Umbilical cord (tissue), 1 donor: ENCODE measurements at regions not wholly inside any gene's neighbourhood (a gene's known extent, or its start where the extent isn't known, plus 50 kb on each side); places are given as distances from the start of the nearest gene placed in this dataset.
"Not testable (repeated sequence)": the region's sequence is repeated elsewhere in the genome, so short reads cannot be mapped to it uniquely, and the experiment has no call there.

ENCODE experiments used
- DNase-seq: peaks from one replicate; pipeline ENCODE4 v3.0.0-alpha.2; 2015; ENCODE audit warnings: low spot score

DNA sequence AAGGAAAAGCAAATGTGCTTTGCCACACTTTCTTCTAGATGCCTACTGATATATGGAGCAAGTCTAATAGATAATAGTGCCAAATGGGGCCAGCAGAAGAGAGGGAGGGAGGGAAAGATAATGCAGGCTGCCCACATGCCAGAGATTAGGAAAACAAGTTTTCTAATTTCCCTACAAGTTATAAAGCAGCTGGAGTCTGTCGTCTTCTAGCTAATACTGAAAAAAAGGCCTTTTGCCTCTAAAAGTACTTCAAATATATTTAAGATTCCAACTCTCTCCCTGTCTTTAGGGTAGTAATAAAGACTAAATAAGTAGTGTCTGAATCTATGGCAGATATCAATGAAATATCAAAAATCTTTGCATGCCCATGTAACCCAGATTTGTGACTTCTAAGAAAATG is 632.0 kb upstream of the MIR17HG start:
- no peak for DNase-seq

DNA sequence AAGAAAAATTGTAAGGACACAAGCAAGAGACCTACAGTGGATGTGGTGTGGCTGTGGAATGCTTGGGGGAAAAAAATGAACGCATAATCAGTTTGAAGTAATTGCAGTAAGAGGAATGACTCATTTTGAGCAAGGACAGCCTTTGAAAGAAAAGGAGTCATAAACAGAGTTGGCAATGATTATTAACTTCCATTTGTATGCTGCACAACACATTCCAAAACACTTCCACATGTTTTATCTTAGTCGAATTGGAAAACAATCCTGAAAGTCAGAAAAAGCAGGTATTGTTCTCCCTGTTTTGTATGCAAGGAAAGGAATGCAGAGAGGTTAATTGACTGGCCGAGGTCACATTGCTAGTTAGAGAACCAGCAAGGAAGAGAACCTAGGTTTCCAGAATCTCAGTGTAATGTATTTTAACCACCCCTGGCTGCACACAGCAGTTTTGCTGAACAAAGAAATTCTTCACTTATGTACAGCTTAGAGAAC is 630.0 kb upstream of the MIR17HG start:
- DNase-seq: peak; percentile 34

DNA sequence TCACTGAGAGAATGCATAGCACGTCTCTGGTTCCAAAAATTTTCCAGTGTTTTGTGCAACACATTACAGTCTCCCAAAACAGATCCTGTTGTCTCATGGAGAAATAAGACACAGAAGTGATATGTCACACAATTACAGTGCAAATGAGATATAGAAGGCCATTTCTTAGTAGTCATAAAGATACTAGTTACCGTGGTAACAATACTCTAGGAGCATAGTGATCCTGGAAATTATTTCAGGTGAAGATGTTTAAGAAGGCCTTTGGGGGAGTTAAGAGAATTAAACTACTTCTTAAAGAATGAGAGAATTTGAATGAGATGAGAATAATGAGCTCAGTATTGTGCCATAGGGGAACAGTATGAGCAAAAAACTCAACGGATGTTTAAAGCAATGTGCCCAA is 628.0 kb upstream of the MIR17HG start:
- DNase-seq: no peak

DNA sequence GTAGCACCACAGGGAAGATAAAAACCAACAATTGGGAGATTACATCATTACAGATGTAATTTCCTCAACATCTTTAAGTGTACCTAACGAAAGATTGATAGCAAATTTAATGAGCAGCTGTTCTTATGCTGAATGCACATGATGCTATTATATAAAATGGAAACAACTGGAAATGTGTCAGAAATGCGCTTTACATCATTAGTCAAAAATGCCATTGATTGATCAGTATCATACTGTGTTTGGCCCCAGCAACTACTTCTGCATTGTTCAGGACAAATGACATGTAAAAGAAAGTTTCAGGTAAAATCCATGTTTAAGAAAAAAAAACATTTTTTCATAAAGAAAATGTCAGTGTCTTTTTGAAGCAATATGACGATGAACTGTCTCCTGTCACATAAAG is 625.5 kb upstream of the MIR17HG start:
- no peak for DNase-seq

DNA sequence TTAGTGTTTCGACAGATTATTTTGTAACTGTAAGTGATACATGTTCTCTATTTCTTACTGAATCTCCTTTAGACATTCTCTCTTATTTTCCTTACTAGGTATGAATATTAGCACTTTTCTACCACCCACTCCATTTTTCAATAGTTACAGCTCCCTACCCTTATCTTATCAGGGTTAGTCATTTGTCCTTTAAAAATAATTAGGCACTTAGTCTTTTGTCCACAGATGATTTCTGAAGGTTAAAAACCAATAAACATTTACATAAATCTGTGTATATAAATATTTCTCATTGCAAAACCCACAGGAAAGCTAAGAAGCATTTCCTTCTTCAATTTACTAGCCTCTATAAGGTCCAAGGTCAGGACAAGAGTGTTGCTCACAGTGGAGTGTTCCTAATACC is 624.1 kb upstream of the MIR17HG start:
- no peak for DNase-seq

DNA sequence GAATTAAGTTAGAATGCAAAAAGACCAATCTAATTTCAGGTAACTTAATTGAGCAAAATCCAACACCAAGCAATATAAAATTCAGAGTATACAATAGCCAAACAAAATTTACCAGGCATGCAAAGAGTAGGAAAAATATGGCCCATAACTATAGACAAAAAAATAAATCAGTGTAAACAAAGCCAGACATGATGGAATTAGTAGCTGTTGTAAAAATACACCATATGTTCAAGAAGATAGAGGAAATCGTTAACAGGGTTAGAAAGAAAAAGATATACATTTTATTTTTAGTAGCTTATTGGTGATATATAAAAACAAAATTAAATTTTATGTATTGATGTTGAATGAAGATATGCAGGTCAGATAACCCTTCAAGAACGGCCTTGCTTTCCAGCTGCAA is 621.1 kb upstream of the MIR17HG start:
- no peak for DNase-seq

DNA sequence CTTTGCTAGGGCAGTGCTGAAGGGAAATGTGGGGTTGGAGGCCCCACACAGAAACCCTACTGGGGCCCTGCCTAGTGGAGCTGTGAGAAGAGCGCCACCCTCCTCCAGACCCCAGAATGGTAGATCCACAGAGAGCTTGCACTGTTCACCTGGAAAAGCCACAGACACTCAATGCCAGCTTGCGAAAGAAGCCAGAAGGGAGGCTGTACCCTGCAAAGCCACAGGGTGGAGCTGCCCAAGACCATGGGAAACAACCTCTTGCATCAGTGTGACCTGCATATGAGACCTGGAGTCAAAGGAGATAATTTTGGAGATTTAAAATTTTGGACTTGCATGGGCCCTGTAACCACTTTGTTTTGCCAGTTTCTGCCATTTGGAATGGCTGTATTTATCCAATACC is 615.4 kb upstream of the MIR17HG start:
- DNase-seq: no peak

DNA sequence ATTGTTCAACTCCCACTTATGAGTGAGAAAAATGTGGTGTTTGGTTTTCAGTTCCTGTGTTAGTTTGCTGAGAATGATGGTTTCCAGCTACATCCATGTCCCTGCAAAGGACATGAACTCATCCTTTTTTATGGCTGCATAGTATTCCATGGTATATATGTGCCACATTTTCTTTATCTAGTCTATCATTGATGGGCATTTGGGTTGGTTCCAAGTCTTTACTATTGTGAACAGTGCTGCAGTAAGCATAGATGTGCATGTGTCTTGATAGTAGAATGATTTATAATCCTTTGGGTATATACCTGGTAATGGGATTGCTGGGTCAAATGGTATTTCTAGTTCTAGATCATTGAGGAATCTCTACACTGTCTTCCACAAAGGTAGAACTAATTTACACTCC is 613.0 kb upstream of the MIR17HG start:
- DNase-seq: not testable (repeated sequence)

DNA sequence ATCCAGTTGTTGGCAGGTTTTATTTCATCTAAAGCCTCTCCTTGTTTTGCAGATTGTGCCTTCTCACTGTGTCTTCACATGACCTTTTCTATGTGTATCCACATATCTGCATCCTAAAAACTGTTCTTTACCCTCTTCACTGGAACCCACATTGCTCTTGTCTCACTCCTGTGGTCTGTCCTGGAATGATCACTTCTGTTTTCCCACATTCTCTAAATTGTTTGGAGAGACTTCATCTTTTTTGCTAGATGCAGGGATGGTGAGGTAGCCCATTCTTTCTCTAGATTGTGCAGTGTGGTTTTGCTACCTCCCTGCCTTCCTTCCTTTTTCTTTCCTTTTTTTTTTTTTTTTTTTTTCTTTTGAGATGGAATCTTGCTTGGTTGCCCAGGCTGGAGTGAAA is 608.6 kb upstream of the MIR17HG start:
- no peak for DNase-seq

DNA sequence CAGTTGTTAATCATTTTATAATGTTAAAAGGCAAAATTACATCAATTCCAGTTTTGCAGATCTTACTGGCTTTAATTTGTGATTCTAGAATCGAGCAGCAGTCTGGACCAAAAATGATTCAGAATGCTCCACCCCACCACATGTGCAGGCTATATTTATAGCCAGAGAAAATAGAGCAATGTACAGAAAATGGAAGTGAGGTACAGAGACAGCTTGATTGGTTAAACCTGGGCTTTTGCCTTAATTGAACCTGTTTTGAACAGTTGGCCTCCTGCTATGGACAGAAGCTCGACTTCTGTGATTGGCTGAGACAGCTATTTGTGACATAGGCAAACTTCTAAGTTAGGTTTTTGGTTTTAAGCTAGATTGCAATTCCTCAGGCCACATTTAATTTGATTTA is 607.4 kb upstream of the MIR17HG start:
- no peak for DNase-seq

DNA sequence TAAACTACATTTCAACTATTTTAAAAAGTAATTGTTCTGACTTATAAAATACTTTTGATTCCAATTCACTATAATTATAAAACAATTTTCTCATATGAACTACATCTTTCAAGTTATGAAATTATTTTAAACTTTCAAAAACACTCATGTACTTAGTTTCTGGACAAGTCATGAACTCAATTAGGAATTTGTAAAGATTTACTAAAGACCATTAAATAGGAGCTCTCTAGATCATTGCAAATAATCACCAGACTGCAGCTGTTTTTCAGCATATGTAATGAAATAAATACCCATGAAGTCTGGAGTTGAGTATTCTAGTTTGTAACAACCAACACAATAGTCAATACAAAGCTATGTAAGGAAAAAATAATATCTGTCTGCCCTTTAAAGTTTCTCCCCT is 605.1 kb upstream of the MIR17HG start:
- DNase-seq: no peak

DNA sequence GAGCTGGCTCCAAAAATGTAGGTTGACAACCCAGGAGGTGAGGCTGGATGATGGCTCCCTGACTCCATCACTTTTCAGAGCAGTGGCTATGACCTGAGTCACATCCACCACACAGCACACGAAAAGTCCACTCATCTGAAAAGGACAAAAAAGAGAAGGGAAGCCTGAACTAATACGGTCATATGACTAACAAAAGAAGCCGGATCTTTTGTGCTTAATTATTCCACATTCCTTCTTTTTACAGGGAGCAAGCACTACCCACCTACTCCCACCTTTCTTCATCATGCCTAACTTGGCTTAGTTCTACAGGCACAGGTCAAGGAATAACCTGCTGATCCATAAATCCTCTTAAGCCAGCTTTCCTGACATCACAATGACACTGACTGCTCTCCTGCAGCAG is 601.3 kb upstream of the MIR17HG start:
- no peak for DNase-seq

DNA sequence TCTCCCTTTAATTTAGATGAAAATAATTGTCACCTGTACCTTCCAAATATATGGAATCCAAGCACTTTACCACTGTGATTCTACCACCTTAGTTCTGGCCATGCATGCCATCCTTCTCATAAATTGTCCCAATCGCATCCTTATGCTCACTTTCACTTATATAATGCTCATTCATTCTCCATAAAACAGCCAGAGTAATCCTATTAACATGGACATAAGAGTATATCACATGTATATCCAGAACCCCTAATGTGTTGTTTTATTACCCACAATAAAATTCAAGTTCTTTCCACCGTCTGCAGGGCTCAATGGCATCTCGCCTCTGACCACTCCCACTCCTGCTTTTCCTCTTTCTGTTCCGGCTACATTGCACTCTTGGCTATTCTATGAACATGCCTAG is 597.5 kb upstream of the MIR17HG start:
- DNase-seq: no peak

DNA sequence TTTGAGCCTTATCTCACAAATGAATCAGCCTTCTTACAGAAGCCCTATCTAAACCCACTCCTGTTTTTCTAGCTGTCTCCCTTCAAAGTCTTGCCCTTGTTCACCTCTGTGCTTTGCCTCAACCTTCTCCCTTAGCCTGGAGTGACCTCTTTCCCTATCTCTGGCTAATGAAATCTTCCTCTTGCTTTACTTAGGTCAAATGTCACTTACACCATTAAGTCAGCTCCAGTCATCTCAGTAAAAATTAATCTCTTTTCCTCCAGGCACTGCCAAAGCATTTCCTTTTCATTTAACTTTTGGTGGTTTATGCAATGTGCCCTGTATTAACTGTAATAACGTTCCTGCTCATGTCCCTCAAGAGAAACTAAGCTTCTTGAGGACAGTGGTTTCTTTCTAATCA is 596.5 kb upstream of the MIR17HG start:
- peak; percentile 15 for DNase-seq

DNA sequence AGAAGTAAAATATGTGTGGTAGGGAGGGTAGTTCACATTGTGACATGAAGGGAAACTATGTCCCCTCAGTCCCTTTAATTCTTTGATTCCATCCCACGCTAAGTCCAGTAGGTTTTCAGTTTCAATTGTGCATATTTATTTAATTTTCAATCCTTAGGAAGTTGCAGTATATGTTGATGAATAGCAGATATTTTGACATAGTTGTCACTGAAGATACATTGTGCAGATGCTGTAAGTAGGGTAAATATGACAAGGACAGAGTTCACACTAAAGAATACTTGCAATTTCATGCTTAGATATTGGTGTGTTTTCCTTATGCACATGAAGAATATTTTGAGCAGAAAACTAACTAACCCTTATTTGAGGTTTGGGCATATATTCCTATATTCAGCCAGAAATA is 595.4 kb upstream of the MIR17HG start:
- no peak for DNase-seq

DNA sequence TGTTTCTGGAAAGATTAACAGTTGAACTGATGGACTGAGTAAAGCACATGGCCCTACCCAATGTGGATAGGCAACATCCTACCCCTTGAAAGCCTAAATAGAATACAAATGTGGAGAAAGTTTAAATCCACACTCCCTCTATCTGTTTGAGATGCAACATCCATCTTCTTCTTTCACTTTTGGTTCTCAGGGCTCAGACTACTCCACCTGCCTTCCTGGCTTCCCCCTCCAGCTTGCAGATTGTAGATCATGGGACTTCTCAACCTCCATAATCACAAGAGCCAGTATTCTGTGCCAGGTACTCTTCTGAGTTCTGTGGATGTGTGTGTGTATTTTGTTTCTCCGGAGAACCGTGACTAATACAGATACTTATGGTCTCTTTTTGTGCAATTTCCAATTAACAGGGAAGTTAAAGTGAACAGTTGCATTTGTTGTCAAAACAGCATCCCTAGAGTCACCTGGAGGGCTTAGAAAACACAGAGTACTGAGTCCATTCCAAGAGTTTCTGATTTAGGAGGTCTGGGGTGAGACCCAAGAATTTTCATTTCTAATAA is 590.3 kb upstream of the MIR17HG start:
- DNase-seq: no peak

DNA sequence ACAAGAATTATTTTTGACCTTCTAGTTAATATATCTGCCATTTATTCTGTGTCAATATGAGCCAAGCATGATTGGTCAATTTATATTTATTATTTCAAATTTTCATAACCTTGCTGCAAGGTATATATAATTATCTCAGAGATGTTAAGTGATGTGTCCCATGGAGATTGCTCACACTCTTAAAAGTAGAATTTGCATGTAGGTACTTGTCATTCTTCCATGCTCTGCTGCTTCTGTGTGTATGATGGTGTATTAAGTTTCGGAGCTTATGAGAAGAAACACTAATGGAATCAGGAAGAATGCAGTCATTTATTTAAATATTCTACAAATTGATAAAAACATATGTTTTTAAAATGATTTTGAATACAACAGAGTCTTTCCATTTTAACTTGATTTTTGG is 586.8 kb upstream of the MIR17HG start:
- DNase-seq: no peak

DNA sequence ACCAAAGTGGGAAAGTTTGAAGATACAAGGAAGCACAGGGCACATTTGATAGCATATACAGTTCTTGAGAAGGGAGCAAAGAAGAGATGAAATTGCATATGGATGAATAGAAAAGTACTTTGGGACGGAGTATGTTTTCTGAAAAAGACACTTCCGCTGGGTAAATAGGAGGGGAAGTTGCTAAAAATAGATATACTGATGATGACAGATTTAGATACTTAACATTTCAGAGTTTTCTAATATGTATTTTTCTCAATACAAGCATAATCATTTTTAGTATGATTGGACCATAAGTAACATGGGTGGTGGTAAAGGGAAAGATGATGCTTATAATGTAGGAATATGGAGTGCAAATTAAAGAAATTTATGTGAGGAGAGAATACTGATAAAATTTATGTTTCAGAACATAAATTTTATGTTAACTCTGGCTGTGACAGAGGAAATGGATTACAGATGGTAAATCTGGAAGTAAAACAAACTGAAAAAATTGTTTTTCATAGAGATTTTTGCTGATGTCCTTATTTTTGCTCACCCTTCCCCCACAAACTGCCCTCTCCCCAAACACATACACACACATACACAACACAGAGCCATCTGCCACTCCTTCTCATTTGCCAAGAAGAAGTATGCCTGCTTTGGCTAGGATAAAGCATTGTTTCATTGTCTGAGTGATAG is 583.9 kb upstream of the MIR17HG start:
- no peak for DNase-seq

DNA sequence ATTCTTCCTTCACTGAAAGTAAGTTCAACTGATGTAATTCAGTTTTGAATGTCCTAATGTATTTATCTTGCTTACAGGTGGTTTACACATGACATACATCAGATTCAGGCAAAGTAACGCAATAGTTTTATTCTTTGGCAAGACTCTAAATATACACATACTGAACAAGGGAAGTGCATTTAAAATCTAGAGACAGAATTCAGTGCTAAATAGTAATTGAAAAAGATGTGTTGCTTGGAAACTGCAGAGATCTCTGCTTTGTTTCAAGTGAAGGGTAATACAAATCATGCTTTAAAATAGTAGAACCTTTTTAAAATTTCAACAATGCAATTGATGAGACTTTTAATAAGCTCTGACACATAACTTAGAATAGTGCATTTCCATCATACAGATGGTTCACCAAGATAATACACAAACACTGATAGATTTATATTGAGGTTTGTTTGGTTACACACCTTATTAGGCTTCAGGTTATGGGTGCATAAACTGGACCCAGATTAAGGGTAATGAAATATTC is 581.0 kb upstream of the MIR17HG start:
- DNase-seq: no peak

DNA sequence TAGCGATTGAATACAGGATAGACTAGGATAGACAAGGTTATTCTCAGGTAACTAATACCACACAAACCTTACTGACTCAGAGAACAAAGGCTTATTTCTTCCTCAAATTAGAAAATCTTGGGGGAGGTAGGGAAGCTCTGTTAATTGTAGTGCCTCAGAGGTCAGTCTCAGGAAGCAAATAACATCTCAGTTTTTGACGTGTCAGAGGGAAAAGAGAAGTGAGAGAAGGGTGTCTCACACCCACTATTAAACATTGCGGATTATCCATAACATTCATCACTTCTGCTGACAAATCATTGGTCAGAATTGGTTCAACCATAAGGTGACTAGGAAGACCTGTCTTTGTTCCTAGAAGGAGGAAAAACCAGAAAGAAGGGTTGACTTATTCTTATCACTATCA is 579.4 kb upstream of the MIR17HG start:
- no peak for DNase-seq

DNA sequence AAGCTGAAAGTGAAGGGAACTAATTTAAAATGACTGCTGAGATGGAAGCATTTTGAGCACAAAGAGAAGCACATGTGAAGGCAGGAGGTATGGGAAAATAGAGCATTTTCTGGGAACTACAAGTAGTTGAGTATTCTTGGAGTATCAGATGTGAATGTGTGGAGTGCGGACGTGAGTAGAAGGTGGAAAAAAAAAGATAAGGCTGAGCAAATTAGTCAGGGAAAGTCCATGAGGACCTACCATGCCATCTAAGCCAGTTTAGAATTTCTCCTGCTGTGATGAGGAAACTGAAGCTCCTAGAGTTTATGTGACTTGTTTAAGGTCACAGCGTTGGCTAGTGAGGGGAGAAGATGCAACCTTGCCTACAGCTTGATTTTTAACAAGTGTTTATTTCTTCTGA is 578.1 kb upstream of the MIR17HG start:
- DNase-seq: no peak

DNA sequence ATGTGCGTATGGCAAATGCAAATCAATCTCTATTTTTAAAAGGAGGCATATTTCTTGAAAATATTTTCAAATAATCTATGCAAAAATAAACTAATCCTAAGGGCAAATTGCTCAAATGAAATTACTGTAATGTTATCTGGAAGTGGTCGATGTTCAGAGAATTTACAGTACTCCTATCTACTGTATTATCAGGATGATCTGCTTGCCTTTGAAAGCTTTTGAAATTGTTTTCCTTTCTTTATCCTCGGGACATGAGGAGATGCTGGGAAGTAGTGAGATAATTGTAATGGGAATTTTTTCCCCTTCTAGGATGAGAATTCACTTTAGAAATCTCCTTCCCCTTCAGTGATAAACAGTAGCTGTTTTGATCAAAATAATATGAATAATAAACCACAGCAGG is 577.2 kb upstream of the MIR17HG start:
- no peak for DNase-seq

DNA sequence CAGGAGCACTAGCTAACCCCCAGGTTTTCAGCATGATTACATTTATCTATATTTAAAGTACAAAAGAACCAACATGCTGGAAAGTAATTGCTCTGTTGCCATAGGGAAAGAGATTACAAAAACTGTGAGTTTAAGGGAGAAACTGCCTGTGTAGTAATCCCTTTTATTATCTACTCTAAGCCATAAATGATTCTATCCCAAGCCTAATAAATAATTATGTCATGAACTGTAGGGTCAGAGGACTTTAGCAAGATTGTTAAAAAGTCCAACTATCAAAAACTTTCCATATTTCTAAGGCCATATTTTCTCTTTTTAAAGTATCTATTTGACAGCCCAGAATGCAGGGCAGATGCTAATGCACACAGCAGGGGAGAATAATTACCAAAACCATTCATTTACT is 573.8 kb upstream of the MIR17HG start:
- no peak for DNase-seq
